ENCODE measurements at regions not wholly inside any gene's neighbourhood (a gene's known extent, or its start where the extent isn't known, plus 50 kb on each side); places are given as distances from the start of the nearest gene placed in this dataset.
"Not testable (repeated sequence)": the region's sequence is repeated elsewhere in the genome, so short reads cannot be mapped to it uniquely, and the experiment has no call there.

DNA sequence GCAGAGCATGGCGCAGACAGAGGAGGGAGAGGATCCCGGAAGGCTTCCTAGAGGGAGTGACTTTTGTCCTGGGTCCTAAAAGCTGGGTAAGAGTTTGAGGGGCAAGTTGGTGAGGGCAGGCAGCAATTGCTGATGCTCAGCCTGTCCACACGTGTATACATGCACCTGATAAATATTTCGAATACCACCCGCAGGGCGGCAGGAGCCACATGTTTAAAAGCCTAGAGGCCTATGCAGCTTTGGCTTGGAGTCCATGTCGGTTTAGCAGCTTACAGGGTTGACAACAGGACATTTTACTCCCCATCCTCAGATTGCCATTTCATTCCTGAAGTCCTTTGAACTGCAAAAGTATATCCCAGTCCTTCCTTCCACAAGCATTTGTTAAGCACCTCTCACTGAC lies 99.1 kb downstream of the KATNIP start:
- Histone ChIP-seq H3K9me3 (ENCODE audit: severe bottlenecking) (no peaks in the 10 kb centered on the region), H3K27ac (no peak overlapping the region), H3K36me3 (0 out of 2 replicates have a peak, but pooled peaks cover 3% of the 10 kb centered on the region), H3K27me3 (ENCODE audit: insufficient read depth, low read depth, severe bottlenecking) (no peaks in the 10 kb centered on the region), H3K4me3 (ENCODE audit: low read depth, low read length) (no peak overlapping the region)
- DNase-seq: no peak
- TF ChIP-seq, protein P1, sequence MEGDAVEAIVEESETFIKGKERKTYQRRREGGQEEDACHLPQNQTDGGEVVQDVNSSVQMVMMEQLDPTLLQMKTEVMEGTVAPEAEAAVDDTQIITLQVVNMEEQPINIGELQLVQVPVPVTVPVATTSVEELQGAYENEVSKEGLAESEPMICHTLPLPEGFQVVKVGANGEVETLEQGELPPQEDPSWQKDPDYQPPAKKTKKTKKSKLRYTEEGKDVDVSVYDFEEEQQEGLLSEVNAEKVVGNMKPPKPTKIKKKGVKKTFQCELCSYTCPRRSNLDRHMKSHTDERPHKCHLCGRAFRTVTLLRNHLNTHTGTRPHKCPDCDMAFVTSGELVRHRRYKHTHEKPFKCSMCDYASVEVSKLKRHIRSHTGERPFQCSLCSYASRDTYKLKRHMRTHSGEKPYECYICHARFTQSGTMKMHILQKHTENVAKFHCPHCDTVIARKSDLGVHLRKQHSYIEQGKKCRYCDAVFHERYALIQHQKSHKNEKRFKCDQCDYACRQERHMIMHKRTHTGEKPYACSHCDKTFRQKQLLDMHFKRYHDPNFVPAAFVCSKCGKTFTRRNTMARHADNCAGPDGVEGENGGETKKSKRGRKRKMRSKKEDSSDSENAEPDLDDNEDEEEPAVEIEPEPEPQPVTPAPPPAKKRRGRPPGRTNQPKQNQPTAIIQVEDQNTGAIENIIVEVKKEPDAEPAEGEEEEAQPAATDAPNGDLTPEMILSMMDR (IDR thresholded peaks at IDR 0.05; ENCODE audit: low read depth, low read length): no peak

DNA sequence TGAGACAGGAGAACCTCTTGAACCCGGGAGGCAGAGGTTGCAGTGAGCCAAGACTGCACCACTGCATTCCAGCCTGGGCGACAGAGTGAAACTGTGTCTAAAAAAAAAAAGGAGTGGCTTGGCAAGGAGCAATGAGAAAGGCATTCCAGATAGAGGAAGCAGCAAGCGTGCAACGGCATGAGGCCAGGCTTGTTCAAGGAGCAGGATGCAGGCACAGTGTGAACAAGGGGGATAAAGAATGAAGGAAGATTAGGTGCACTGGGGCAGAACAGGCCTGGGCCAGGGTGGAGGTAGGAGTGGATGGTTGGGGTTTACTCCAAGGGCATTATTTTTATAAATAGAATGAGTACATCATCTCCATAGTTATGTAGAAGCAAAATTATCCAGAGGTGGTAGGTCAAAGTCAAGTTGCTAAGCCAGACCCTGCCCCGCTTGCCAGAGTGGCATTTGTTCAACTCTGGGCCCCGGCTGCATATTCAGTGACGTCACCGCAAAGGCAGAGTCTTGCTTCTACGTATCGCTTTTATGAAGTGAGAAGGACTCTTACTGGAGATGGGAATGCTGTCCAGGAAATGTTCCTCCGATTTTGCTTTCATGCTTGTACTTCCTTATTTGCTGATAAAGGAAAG lies 100.2 kb downstream of the KATNIP start:
- Histone ChIP-seq H3K27me3 (ENCODE audit: insufficient read depth, low read depth, severe bottlenecking) (no peaks in the 10 kb centered on the region), H3K9me3 (ENCODE audit: severe bottlenecking) (no peaks in the 10 kb centered on the region), H3K27ac (no peak overlapping the region), H3K4me3 (ENCODE audit: low read depth, low read length) (no peak overlapping the region), H3K36me3 (0 out of 2 replicates have a peak, but pooled peaks cover 3% of the 10 kb centered on the region)
- TF ChIP-seq, protein P1 (IDR thresholded peaks at IDR 0.05; ENCODE audit: low read depth, low read length): no peak
- no peak for DNase-seq

DNA sequence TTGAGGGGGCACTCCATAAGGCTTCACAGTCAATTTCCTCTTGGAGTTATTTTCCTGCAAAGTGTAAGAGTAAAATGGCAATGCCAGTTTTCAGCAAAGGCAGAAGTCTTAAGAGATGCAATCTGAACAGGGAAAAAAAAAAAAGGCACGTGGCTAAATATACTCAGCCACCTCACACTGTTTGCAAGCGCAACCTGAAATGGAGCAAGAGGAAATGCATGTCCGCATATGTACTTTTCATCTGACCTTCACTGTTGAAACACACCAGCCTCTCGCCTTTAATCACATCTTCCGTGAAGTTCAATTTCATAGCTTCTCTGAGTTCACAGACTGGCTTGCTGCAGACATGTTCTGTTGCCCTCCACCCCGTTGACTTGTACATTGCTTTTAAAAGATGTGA lies 101.4 kb downstream of the KATNIP start:
- TF ChIP-seq, protein P1 (IDR thresholded peaks at IDR 0.05; ENCODE audit: low read depth, low read length): no peak
- Histone ChIP-seq H3K4me3 (ENCODE audit: low read depth, low read length) (no peak overlapping the region), H3K9me3 (ENCODE audit: severe bottlenecking) (no peaks in the 10 kb centered on the region), H3K27ac (no peak overlapping the region), H3K36me3 (peaks cover 7% of the 10 kb centered on the region; the same call in 1 of the 2 replicates), H3K27me3 (ENCODE audit: insufficient read depth, low read depth, severe bottlenecking) (no peaks in the 10 kb centered on the region)
- DNase-seq: no peak

DNA sequence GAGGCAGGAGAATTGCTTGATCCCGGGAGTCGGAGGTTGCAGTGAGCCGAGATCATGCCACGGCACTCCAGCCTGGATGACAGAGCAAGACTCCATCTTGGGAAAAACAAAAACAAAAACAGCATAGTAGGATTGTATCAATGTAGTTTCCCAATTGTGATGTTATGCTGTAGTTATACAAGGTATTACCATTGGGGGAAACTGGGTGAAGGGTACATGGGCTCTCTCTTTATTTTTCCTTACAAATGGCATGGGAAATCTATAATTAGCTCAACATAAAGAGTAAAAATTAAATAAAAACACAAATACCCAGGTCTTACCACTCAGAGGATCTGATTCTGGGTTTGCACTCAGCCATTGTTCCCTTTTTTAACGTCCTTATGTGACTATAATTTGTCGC lies 107.9 kb downstream of the KATNIP start:
- Histone ChIP-seq H3K4me3 (ENCODE audit: low read depth, low read length) (no peak overlapping the region), H3K36me3 (peaks cover 4% of the 10 kb centered on the region; the same call in 1 of the 2 replicates), H3K27me3 (ENCODE audit: insufficient read depth, low read depth, severe bottlenecking) (no peaks in the 10 kb centered on the region), H3K9me3 (ENCODE audit: severe bottlenecking) (no peaks in the 10 kb centered on the region), H3K27ac (no peak overlapping the region)
- no peak for DNase-seq
- TF ChIP-seq, protein P1 (IDR thresholded peaks at IDR 0.05; ENCODE audit: low read depth, low read length): no peak

DNA sequence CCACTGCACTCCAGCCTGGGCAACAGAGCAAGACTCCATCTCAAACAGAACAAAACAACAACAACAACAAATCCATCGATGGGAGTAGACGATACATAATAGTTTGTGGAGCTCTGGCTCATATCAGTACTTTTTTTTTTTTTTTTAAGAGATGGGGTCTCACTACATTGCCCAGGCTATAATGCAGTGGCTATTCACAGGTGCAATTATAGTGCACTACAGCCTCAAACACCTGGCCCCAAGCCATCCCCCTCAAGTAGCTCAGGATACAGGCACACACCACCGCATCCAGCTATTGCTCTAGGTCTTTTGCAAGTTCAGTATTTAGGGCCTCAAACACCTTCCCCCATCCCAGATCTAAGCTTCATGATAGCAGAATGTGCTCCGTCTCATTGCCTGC lies 110.6 kb downstream of the KATNIP start:
- no peak overlapping the region for H3K4me3 ChIP-seq (ENCODE audit: low read depth, low read length)
- TF ChIP-seq, protein P1 (IDR thresholded peaks at IDR 0.05; ENCODE audit: low read depth, low read length): no peak
- H3K36me3 ChIP-seq: peaks cover 2% of the 10 kb centered on the region; the same call in 1 of the 2 replicates
- H3K27me3 ChIP-seq (ENCODE audit: insufficient read depth, low read depth, severe bottlenecking): no peaks in the 10 kb centered on the region
- no peaks in the 10 kb centered on the region for H3K9me3 ChIP-seq (ENCODE audit: severe bottlenecking)
- DNase-seq: no peak
- no peak overlapping the region for H3K27ac ChIP-seq

DNA sequence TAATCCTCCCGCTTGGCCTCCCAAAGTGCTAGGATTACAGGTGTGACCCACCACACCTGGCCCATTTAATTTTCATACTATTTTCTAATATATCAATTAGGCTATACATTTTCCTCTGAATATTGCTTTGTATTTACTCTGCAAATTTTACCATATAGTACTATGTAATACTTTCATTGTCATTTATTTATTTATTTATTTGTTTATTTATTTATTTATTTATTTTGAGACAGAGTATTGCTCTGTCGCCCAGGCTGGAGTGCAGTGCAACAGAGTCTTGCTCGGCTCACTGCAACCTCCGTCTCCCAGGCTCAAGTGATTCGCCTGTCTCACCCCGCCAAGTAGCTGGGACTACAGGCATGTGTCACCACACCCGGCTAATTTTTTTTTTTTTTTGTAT lies 113.3 kb downstream of the KATNIP start:
- not testable (repeated sequence) for H3K36me3 ChIP-seq; H3K4me3 ChIP-seq (ENCODE audit: low read depth, low read length); H3K9me3 ChIP-seq (ENCODE audit: severe bottlenecking); H3K27ac ChIP-seq; DNase-seq; H3K27me3 ChIP-seq (ENCODE audit: insufficient read depth, low read depth, severe bottlenecking)
